WTC11 (cell line): ENCODE measurements at regions not wholly inside any gene's neighbourhood (a gene's known extent, or its start where the extent isn't known, plus 50 kb on each side); places are given as distances from the start of the nearest gene placed in this dataset.

Experiments used
- ATAC-seq: fragments of 200-7000 bp; cut with Tn5 transposase; 2 replicates; pipeline ENCODE4 v1.10.0; 2021; ENCODE audit warnings: mild to moderate bottlenecking, moderate library complexity
- CTCF ChIA-PET: fragments of 300-600 bp; sonication (Branson Sonifier 250); formaldehyde crosslinking; loops from one replicate; lab custom pipeline; 2021; ENCODE audit warnings: antibody characterized with exemption; lab: Charles Lee
- POLR2A ChIA-PET: fragments of 350-600 bp; sonication (Branson Sonifier 250); formaldehyde crosslinking; loops from one replicate; lab custom pipeline; 2021; ENCODE audit warnings: antibody characterized with exemption; lab: Charles Lee
- DNase-seq: peaks from one replicate; pipeline ENCODE4 v3.0.0; 2021; ENCODE audit warnings: low spot score
- H3K27ac Mint-ChIP-seq: 2 replicates; pipeline ENCODE4 v1.8.0; 2021; ENCODE audit warnings: mixed read lengths
- H3K27me3 Mint-ChIP-seq: 2 replicates; pipeline ENCODE4 v1.8.0; 2021; ENCODE audit warnings: low read depth, mild to moderate bottlenecking, moderate library complexity, mixed read lengths
- H3K36me3 Mint-ChIP-seq: 2 replicates; pipeline ENCODE4 v1.8.0; 2021; ENCODE audit warnings: mixed read lengths
- H3K4me1 Mint-ChIP-seq: 2 replicates; pipeline ENCODE4 v1.8.0; 2022; ENCODE audit warnings: mixed read lengths
- H3K4me3 Mint-ChIP-seq: 2 replicates; pipeline ENCODE4 v1.8.0; 2021; ENCODE audit warnings: mild to moderate bottlenecking, moderate library complexity, mixed read lengths
- H3K9me3 Mint-ChIP-seq: 2 replicates; pipeline ENCODE4 v1.8.0; 2021; ENCODE audit warnings: mixed read lengths
- CREB1 ChIP-seq: sonication (generic); formaldehyde crosslinking; IDR thresholded peaks from 2 replicates; pipeline ENCODE4 v1.8.0; 2023; ENCODE audit warnings: mild to moderate bottlenecking, missing genetic modification reagents
- JAZF1 ChIP-seq: fragments of 250-450 bp; sonication (Bioruptor Pico); IDR thresholded peaks from 2 replicates; pipeline ENCODE4 v1.9.0; 2021; ENCODE audit warnings: moderate library complexity, mild to moderate bottlenecking, inconsistent platforms
- NR2C2 ChIP-seq: sonication (generic); formaldehyde crosslinking; IDR thresholded peaks from 2 replicates; pipeline ENCODE4 v1.8.0; 2022; ENCODE audit warnings: mild to moderate bottlenecking, missing genetic modification reagents
- OVOL2 ChIP-seq: fragments of 250-450 bp; sonication (Bioruptor Pico); IDR thresholded peaks from 2 replicates; pipeline ENCODE4 v1.9.0; 2021; ENCODE audit warnings: mild to moderate bottlenecking, borderline replicate concordance
- PRRX2 ChIP-seq: fragments of 250-450 bp; sonication (Bioruptor Pico); IDR thresholded peaks from 2 replicates; pipeline ENCODE4 v1.8.0; 2021; ENCODE audit warnings: mild to moderate bottlenecking
- TEAD4 ChIP-seq: sonication (generic); formaldehyde crosslinking; IDR thresholded peaks from 2 replicates; pipeline ENCODE4 v1.8.0; 2022; ENCODE audit warnings: mild to moderate bottlenecking, missing genetic modification reagents
- TP53 ChIP-seq: sonication (generic); formaldehyde crosslinking; IDR thresholded peaks from 2 replicates; pipeline ENCODE4 v1.8.1; 2023; ENCODE audit warnings: mild to moderate bottlenecking, missing genetic modification reagents
- ZNF121 ChIP-seq: sonication (generic); formaldehyde crosslinking; IDR thresholded peaks from 2 replicates; pipeline ENCODE4 v1.8.0; 2023; ENCODE audit warnings: missing genetic modification reagents
- ZNF416 ChIP-seq: fragments of 250-450 bp; sonication (Bioruptor Pico); IDR thresholded peaks from 2 replicates; pipeline ENCODE4 v1.9.0; 2021; ENCODE audit warnings: mild to moderate bottlenecking, inconsistent platforms
- ZNF423 ChIP-seq: fragments of 250-450 bp; sonication (Bioruptor Pico); IDR thresholded peaks from 2 replicates; pipeline ENCODE4 v2.1.2; 2022; ENCODE audit warnings: mild to moderate bottlenecking, moderate library complexity
- ZNF671 ChIP-seq: fragments of 250-450 bp; sonication (Bioruptor Pico); IDR thresholded peaks from 2 replicates; pipeline ENCODE4 v1.8.0; 2021; ENCODE audit warnings: mild to moderate bottlenecking
- TF ChIP-seq, protein P1 (sequence below): sonication (generic); formaldehyde crosslinking; IDR thresholded peaks from 2 replicates; pipeline ENCODE4 v1.8.0; 2023; ENCODE audit warnings: missing genetic modification reagents
- TF ChIP-seq, protein P2 (sequence below): sonication (generic); formaldehyde crosslinking; IDR thresholded peaks from 2 replicates; pipeline ENCODE4 v1.8.1; 2022; ENCODE audit warnings: missing genetic modification reagents, borderline replicate concordance
- TF ChIP-seq, protein P3 (sequence below): sonication (generic); formaldehyde crosslinking; IDR thresholded peaks from 2 replicates; pipeline ENCODE4 v1.8.0; 2022; ENCODE audit warnings: mild to moderate bottlenecking, missing genetic modification reagents
- TF ChIP-seq, protein P4 (sequence below): sonication (generic); formaldehyde crosslinking; IDR thresholded peaks from 2 replicates; pipeline ENCODE4 v1.8.1; 2023; ENCODE audit warnings: mild to moderate bottlenecking, missing genetic modification reagents
- TF ChIP-seq, protein P5 (sequence below): sonication (generic); formaldehyde crosslinking; IDR thresholded peaks from 2 replicates; pipeline ENCODE4 v1.8.1; 2022; ENCODE audit warnings: low read depth, mild to moderate bottlenecking, moderate library complexity, missing genetic modification reagents, borderline replicate concordance
- TF ChIP-seq, protein P6 (sequence below): sonication (generic); formaldehyde crosslinking; IDR thresholded peaks from 2 replicates; pipeline ENCODE4 v1.8.1; 2023; ENCODE audit warnings: mild to moderate bottlenecking, missing genetic modification reagents, moderate library complexity
- TF ChIP-seq, protein P7 (sequence below): sonication (generic); formaldehyde crosslinking; IDR thresholded peaks from 2 replicates; pipeline ENCODE4 v1.8.1; 2023; ENCODE audit warnings: mild to moderate bottlenecking, missing genetic modification reagents
- TF ChIP-seq, protein P8 (sequence below): sonication (generic); formaldehyde crosslinking; IDR thresholded peaks from 2 replicates; pipeline ENCODE4 v1.8.1; 2023; ENCODE audit warnings: mild to moderate bottlenecking, missing genetic modification reagents, moderate library complexity
- TF ChIP-seq, protein P9 (sequence below): fragments of 250-450 bp; sonication (Bioruptor Pico); IDR thresholded peaks from 2 replicates; pipeline ENCODE4 v2.1.2; 2022; ENCODE audit warnings: mild to moderate bottlenecking, moderate library complexity
- TF ChIP-seq, protein P10 (sequence below): sonication (generic); formaldehyde crosslinking; IDR thresholded peaks from 2 replicates; pipeline ENCODE4 v1.8.1; 2022; ENCODE audit warnings: mild to moderate bottlenecking, missing genetic modification reagents, moderate library complexity, borderline replicate concordance

DNA sequence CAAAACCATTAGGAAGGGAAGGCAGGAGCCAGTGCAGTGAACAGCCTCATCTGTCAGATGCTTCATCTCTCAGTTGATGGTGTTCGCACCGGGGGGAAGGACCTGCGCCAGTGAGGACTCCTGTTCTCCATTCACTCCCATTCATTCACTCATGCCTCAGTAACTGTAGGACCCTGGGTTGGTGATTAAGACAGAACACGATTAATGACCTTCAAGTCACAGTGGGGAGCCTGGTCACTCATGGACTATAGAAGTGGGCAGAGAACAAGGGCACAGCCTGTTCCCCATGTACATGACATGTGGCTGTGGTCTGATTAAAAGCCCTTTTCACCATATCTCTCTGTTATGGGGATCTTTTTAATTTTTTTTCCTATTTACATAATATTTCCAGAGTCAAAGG lies 113.3 kb downstream of the RPS12 start (continued):
- TF ChIP-seq, protein P1, sequence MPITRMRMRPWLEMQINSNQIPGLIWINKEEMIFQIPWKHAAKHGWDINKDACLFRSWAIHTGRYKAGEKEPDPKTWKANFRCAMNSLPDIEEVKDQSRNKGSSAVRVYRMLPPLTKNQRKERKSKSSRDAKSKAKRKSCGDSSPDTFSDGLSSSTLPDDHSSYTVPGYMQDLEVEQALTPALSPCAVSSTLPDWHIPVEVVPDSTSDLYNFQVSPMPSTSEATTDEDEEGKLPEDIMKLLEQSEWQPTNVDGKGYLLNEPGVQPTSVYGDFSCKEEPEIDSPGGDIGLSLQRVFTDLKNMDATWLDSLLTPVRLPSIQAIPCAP (CRISPR knock-in tag) = no peak
- TF ChIP-seq ZNF671 (CRISPR knock-in tag) (no peak), JAZF1 (CRISPR knock-in tag) (no peak), OVOL2 (CRISPR knock-in tag) (no peak), ZNF423 (CRISPR knock-in tag) (no peak), TEAD4 (CRISPR knock-in tag) (no peak)
- TF ChIP-seq, protein P2, sequence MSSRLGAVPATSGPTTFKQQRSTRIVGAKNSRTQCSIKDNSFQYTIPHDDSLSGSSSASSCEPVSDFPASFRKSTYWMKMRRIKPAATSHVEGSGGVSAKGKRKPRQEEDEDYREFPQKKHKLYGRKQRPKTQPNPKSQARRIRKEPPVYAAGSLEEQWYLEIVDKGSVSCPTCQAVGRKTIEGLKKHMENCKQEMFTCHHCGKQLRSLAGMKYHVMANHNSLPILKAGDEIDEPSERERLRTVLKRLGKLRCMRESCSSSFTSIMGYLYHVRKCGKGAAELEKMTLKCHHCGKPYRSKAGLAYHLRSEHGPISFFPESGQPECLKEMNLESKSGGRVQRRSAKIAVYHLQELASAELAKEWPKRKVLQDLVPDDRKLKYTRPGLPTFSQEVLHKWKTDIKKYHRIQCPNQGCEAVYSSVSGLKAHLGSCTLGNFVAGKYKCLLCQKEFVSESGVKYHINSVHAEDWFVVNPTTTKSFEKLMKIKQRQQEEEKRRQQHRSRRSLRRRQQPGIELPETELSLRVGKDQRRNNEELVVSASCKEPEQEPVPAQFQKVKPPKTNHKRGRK (CRISPR knock-in tag) = no peak
- TF ChIP-seq, protein P3, sequence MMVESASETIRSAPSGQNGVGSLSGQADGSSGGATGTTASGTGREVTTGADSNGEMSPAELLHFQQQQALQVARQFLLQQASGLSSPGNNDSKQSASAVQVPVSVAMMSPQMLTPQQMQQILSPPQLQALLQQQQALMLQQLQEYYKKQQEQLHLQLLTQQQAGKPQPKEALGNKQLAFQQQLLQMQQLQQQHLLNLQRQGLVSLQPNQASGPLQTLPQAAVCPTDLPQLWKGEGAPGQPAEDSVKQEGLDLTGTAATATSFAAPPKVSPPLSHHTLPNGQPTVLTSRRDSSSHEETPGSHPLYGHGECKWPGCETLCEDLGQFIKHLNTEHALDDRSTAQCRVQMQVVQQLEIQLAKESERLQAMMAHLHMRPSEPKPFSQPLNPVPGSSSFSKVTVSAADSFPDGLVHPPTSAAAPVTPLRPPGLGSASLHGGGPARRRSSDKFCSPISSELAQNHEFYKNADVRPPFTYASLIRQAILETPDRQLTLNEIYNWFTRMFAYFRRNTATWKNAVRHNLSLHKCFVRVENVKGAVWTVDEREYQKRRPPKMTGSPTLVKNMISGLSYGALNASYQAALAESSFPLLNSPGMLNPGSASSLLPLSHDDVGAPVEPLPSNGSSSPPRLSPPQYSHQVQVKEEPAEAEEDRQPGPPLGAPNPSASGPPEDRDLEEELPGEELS (CRISPR knock-in tag) = no peak

DNA sequence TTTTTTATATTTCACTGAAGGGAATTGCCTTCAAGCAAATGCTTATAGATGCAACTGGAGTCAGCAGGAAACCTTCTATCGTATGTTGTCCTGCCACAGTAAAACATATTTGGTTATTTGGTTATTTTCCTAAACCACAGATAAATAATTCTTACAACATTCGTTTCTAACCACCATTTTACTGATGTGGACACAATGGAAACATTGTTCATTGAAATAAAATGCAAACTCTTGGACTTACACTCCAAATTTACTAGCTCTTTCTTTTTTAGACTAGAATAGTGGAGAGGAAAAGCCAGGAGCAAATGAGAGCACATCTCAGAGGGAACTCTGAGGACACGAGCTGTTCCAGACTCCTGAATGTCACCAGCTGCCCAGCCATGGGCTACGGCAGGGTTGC lies 114.8 kb downstream of the RPS12 start:
- Mint-ChIP-seq H3K27me3 (no peaks in the 10 kb centered on the region), H3K36me3 (no peaks in the 10 kb centered on the region), H3K9me3 (no peaks in the 10 kb centered on the region), H3K4me3 (no peak overlapping the region), H3K27ac (no peak overlapping the region), H3K4me1 (peaks cover 22% of the 10 kb centered on the region)
- ChIA-PET POLR2A (no interaction called here), CTCF (interaction anchor here (1.3 kb wide), 1 partner anchor 399 kb away, joined by 3 read pairs; no protein-coding TSS in a partner anchor)
- no peak for ATAC-seq
- no peak for DNase-seq
- TF ChIP-seq PRRX2 (no peak), NR2C2 (CRISPR knock-in tag) (no peak), CREB1 (CRISPR knock-in tag) (no peak), TP53 (no peak), ZNF121 (CRISPR knock-in tag) (no peak), ZNF416 (CRISPR knock-in tag) (no peak)
- TF ChIP-seq, protein P4, sequence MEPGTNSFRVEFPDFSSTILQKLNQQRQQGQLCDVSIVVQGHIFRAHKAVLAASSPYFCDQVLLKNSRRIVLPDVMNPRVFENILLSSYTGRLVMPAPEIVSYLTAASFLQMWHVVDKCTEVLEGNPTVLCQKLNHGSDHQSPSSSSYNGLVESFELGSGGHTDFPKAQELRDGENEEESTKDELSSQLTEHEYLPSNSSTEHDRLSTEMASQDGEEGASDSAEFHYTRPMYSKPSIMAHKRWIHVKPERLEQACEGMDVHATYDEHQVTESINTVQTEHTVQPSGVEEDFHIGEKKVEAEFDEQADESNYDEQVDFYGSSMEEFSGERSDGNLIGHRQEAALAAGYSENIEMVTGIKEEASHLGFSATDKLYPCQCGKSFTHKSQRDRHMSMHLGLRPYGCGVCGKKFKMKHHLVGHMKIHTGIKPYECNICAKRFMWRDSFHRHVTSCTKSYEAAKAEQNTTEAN (CRISPR knock-in tag) = no peak
- TF ChIP-seq, protein P5, sequence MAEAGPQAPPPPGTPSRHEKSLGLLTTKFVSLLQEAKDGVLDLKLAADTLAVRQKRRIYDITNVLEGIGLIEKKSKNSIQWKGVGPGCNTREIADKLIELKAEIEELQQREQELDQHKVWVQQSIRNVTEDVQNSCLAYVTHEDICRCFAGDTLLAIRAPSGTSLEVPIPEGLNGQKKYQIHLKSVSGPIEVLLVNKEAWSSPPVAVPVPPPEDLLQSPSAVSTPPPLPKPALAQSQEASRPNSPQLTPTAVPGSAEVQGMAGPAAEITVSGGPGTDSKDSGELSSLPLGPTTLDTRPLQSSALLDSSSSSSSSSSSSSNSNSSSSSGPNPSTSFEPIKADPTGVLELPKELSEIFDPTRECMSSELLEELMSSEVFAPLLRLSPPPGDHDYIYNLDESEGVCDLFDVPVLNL = no peak
- TF ChIP-seq, protein P6, sequence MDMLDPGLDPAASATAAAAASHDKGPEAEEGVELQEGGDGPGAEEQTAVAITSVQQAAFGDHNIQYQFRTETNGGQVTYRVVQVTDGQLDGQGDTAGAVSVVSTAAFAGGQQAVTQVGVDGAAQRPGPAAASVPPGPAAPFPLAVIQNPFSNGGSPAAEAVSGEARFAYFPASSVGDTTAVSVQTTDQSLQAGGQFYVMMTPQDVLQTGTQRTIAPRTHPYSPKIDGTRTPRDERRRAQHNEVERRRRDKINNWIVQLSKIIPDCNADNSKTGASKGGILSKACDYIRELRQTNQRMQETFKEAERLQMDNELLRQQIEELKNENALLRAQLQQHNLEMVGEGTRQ (CRISPR knock-in tag) = no peak
- TF ChIP-seq, protein P7, sequence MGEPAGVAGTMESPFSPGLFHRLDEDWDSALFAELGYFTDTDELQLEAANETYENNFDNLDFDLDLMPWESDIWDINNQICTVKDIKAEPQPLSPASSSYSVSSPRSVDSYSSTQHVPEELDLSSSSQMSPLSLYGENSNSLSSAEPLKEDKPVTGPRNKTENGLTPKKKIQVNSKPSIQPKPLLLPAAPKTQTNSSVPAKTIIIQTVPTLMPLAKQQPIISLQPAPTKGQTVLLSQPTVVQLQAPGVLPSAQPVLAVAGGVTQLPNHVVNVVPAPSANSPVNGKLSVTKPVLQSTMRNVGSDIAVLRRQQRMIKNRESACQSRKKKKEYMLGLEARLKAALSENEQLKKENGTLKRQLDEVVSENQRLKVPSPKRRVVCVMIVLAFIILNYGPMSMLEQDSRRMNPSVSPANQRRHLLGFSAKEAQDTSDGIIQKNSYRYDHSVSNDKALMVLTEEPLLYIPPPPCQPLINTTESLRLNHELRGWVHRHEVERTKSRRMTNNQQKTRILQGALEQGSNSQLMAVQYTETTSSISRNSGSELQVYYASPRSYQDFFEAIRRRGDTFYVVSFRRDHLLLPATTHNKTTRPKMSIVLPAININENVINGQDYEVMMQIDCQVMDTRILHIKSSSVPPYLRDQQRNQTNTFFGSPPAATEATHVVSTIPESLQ (CRISPR knock-in tag) = no peak
- TF ChIP-seq, protein P8, sequence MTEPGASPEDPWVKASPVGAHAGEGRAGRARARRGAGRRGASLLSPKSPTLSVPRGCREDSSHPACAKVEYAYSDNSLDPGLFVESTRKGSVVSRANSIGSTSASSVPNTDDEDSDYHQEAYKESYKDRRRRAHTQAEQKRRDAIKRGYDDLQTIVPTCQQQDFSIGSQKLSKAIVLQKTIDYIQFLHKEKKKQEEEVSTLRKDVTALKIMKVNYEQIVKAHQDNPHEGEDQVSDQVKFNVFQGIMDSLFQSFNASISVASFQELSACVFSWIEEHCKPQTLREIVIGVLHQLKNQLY (CRISPR knock-in tag) = no peak
- TF ChIP-seq, protein P9, sequence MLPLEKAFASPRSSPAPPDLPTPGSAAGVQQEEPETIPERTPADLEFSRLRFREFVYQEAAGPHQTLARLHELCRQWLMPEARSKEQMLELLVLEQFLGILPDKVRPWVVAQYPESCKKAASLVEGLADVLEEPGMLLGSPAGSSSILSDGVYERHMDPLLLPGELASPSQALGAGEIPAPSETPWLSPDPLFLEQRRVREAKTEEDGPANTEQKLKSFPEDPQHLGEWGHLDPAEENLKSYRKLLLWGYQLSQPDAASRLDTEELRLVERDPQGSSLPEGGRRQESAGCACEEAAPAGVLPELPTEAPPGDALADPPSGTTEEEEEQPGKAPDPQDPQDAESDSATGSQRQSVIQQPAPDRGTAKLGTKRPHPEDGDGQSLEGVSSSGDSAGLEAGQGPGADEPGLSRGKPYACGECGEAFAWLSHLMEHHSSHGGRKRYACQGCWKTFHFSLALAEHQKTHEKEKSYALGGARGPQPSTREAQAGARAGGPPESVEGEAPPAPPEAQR (CRISPR knock-in tag) = no peak
- TF ChIP-seq, protein P10, sequence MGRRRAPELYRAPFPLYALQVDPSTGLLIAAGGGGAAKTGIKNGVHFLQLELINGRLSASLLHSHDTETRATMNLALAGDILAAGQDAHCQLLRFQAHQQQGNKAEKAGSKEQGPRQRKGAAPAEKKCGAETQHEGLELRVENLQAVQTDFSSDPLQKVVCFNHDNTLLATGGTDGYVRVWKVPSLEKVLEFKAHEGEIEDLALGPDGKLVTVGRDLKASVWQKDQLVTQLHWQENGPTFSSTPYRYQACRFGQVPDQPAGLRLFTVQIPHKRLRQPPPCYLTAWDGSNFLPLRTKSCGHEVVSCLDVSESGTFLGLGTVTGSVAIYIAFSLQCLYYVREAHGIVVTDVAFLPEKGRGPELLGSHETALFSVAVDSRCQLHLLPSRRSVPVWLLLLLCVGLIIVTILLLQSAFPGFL (CRISPR knock-in tag) = no peak
